ENCODE measurements at regions not wholly inside any gene's neighbourhood (a gene's known extent, or its start where the extent isn't known, plus 50 kb on each side); places are given as distances from the start of the nearest gene placed in this dataset.

GRCh38 chr4:110417136-110417535, 58.8 kb upstream of the ENPEP start (continued):
- TF ChIP-seq CTCF (conservative IDR thresholded peaks at IDR 0.05; ENCODE audit: low read depth in 2 of 2) (no peak), REST (IDR thresholded peaks at IDR 0.05; ENCODE audit: unreplicated experiment) (no peak), POLR2AphosphoS5 (IDR thresholded peaks at IDR 0.05; ENCODE audit: low read depth) (no peak)

- H3K27me3 Mint-ChIP-seq (ENCODE audit: insufficient read depth, low read depth, poor library complexity) = peaks cover 36% of the 10 kb centered on the region
- H3F3A ChIP-seq (replicated peaks; ENCODE audit: low read depth) = no peaks in the 10 kb centered on the region
Measured at GRCh38 chr4:110415478-110415877, 60.5 kb upstream of the ENPEP start.

More at GRCh38 chr4:110415478-110415877, 60.5 kb upstream of the ENPEP start:
- DNase-seq (ENCODE audit: low spot score) (no peak), ATAC-seq (no peak)
- peaks cover 12% of the 10 kb centered on the region for H3K4me1 ChIP-seq (ENCODE audit: insufficient read depth)
- H3K9me2 ChIP-seq (ENCODE audit: insufficient read depth) = peaks cover 7% of the 10 kb centered on the region; the same call in 1 of the 2 replicates
- no peak overlapping the region for H3K4me2 ChIP-seq
- no peak overlapping the region for H2AFZ ChIP-seq
- peaks cover 24% of the 10 kb centered on the region; the same call in 2 of the 3 replicates for H3K9me3 Mint-ChIP-seq
- no peak overlapping the region for H3K4me3 ChIP-seq
- peaks cover 7% of the 10 kb centered on the region; the same call in 1 of the 2 replicates for H3K36me3 ChIP-seq (ENCODE audit: insufficient read depth)
- H3K27ac Mint-ChIP-seq = no peak overlapping the region
- no peak overlapping the region for H3K4me3 Mint-ChIP-seq
- no peaks in the 10 kb centered on the region for H3K79me2 ChIP-seq (replicated peaks; ENCODE audit: insufficient read depth)
- no peak overlapping the region for H3K27ac ChIP-seq (ENCODE audit: low read depth)
- no peaks in the 10 kb centered on the region for H4K20me1 ChIP-seq (replicated peaks; ENCODE audit: insufficient read depth)
- peaks cover 37% of the 10 kb centered on the region for H3K36me3 Mint-ChIP-seq (ENCODE audit: low read depth)
- TF ChIP-seq STAT1 (IDR thresholded peaks at IDR 0.05; ENCODE audit: unreplicated experiment) (no peak), REST (IDR thresholded peaks at IDR 0.05; ENCODE audit: unreplicated experiment) (no peak), JUNB (IDR thresholded peaks at IDR 0.05; ENCODE audit: unreplicated experiment) (no peak), CREB1 (CRISPR knock-in tag; IDR thresholded peaks at IDR 0.05; ENCODE audit: low read depth) (no peak), EZH2 (IDR thresholded peaks at IDR 0.05; ENCODE audit: low read depth, unreplicated experiment) (no peak), ZNF331 (CRISPR knock-in tag; IDR thresholded peaks at IDR 0.05; ENCODE audit: low read depth) (no peak), POLR2AphosphoS5 (IDR thresholded peaks at IDR 0.05; ENCODE audit: low read depth) (no peak)
- H3K27me3 ChIP-seq (ENCODE audit: insufficient read depth) = peaks cover 19% of the 10 kb centered on the region
- peaks cover 28% of the 10 kb centered on the region for H3K4me1 Mint-ChIP-seq
